ENCODE measurements at regions not wholly inside any gene's neighbourhood (a gene's known extent, or its start where the extent isn't known, plus 50 kb on each side); places are given as distances from the start of the nearest gene placed in this dataset.
A peak's percentile ranks its signal among the peaks of the same experiment; 100 is the strongest.

- DNase-seq (ENCODE audit: low spot score): no peak
Measured at GRCh38 chr1:48164571-48164970, 57.9 kb upstream of the SLC5A9 start.

GRCh38 chr1:48160486-48161132 is 61.9 kb upstream of the SLC5A9 start:
- DNase-seq (ENCODE audit: low spot score): no peak

GRCh38 chr1:48139275-48139674 is 83.2 kb upstream of the SLC5A9 start:
- DNase-seq (ENCODE audit: low spot score): no peak

GRCh38 chr1:48127735-48128685 is 94.5 kb upstream of the SLC5A9 start:
- DNase-seq (ENCODE audit: low spot score): no peak

- DNase-seq (ENCODE audit: low spot score): no peak
Measured at GRCh38 chr1:48123647-48124046, 98.9 kb upstream of the SLC5A9 start.

GRCh38 chr1:48121955-48122354 is 100.6 kb upstream of the SLC5A9 start:
- DNase-seq (ENCODE audit: low spot score): no peak

- no peak for DNase-seq (ENCODE audit: low spot score)
Measured at GRCh38 chr1:48120621-48121020, 101.9 kb upstream of the SLC5A9 start.

GRCh38 chr1:48115835-48116234 is 106.7 kb upstream of the SLC5A9 start:
- DNase-seq (ENCODE audit: low spot score): no peak

- DNase-seq (ENCODE audit: low spot score): no peak
Measured at GRCh38 chr1:48114596-48115382, 107.7 kb upstream of the SLC5A9 start.

- no peak for DNase-seq (ENCODE audit: low spot score)
Measured at GRCh38 chr1:48109390-48110013, 112.3 kb upstream of the TRABD2B start.

GRCh38 chr1:48107516-48107915 is 110.3 kb upstream of the TRABD2B start:
- no peak for DNase-seq (ENCODE audit: low spot score)

GRCh38 chr1:48106049-48106448 is 108.9 kb upstream of the TRABD2B start:
- DNase-seq (ENCODE audit: low spot score): no peak

GRCh38 chr1:48105165-48105564 is 108.0 kb upstream of the TRABD2B start:
- DNase-seq (ENCODE audit: low spot score): no peak

- no peak for DNase-seq (ENCODE audit: low spot score)
Measured at GRCh38 chr1:48103495-48103894, 106.3 kb upstream of the TRABD2B start.

GRCh38 chr1:48102766-48103165 is 105.6 kb upstream of the TRABD2B start:
- DNase-seq (ENCODE audit: low spot score): no peak

- DNase-seq (ENCODE audit: low spot score): no peak
Measured at GRCh38 chr1:48099072-48099773, 102.0 kb upstream of the TRABD2B start.

GRCh38 chr1:48093696-48094528 is 96.7 kb upstream of the TRABD2B start:
- DNase-seq (ENCODE audit: low spot score): peak; percentile 84

- no peak for DNase-seq (ENCODE audit: low spot score)
Measured at GRCh38 chr1:48093147-48093546, 96.0 kb upstream of the TRABD2B start.

- DNase-seq (ENCODE audit: low spot score): no peak
Measured at GRCh38 chr1:48092401-48092800, 95.2 kb upstream of the TRABD2B start.

- DNase-seq (ENCODE audit: low spot score): no peak
Measured at GRCh38 chr1:48089356-48089891, 92.2 kb upstream of the TRABD2B start.
